ENCODE measurements at regions not wholly inside any gene's neighbourhood (a gene's known extent, or its start where the extent isn't known, plus 50 kb on each side); places are given as distances from the start of the nearest gene placed in this dataset.

GRCh38 chr4:104262678-104263077 lies 232.0 kb downstream of the CXXC4 start:
- Histone ChIP-seq H3K4me3 (no peak overlapping the region), H3K4me1 (no peaks in the 10 kb centered on the region), H3K27me3 (no peaks in the 10 kb centered on the region), H3K9me3 (no peaks in the 10 kb centered on the region), H3K27ac (no peak overlapping the region), H3K36me3 (no peaks in the 10 kb centered on the region)
- 61 to 79% (median 72%) methylated on average over 2 of the region's 2 CpGs for WGBS, 5 donors
- no peak for TF ChIP-seq POLR2AphosphoS5 (IDR thresholded peaks at IDR 0.05)
- no peak for TF ChIP-seq EP300 (IDR thresholded peaks at IDR 0.05)
- no peak for TF ChIP-seq POLR2A (IDR thresholded peaks at IDR 0.05)
- TF ChIP-seq, protein P1, sequence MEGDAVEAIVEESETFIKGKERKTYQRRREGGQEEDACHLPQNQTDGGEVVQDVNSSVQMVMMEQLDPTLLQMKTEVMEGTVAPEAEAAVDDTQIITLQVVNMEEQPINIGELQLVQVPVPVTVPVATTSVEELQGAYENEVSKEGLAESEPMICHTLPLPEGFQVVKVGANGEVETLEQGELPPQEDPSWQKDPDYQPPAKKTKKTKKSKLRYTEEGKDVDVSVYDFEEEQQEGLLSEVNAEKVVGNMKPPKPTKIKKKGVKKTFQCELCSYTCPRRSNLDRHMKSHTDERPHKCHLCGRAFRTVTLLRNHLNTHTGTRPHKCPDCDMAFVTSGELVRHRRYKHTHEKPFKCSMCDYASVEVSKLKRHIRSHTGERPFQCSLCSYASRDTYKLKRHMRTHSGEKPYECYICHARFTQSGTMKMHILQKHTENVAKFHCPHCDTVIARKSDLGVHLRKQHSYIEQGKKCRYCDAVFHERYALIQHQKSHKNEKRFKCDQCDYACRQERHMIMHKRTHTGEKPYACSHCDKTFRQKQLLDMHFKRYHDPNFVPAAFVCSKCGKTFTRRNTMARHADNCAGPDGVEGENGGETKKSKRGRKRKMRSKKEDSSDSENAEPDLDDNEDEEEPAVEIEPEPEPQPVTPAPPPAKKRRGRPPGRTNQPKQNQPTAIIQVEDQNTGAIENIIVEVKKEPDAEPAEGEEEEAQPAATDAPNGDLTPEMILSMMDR (IDR thresholded peaks at IDR 0.05), result no peak
- intact Hi-C loops (cut with DNase I; ENCODE audit: low total_unique reads), result no loop called here
- DNase-seq, result no peak

- no peaks in the 10 kb centered on the region for H3K27me3 ChIP-seq
- H3K36me3 ChIP-seq, result no peaks in the 10 kb centered on the region
- H3K27ac ChIP-seq, result no peak overlapping the region
- intact Hi-C loops (cut with DNase I; ENCODE audit: low total_unique reads), result no loop called here
- 89 to 93% (median 92%) methylated on average over 1 of the region's 1 CpG for WGBS, 5 donors
- no peak for DNase-seq
- no peaks in the 10 kb centered on the region for H3K4me1 ChIP-seq
- TF ChIP-seq POLR2A (IDR thresholded peaks at IDR 0.05) (no peak), POLR2AphosphoS5 (IDR thresholded peaks at IDR 0.05) (no peak), EP300 (IDR thresholded peaks at IDR 0.05) (no peak)
- TF ChIP-seq, protein P1 (IDR thresholded peaks at IDR 0.05), result no peak
- H3K9me3 ChIP-seq, result peaks cover 0 to 21% (median 11%) of the 10 kb centered on the region in 4 donors
- no peak overlapping the region for H3K4me3 ChIP-seq
These were observed 246.0 kb downstream of the CXXC4 start for GRCh38 chr4:104248726-104249125.

- DNase-seq, result peak in 1 of 2 donors; percentile 12
- H3K27me3 ChIP-seq, result no peaks in the 10 kb centered on the region
- 26 to 44% (median 29%) methylated on average over 4 of the region's 4 CpGs for WGBS, 5 donors
These were observed 258.7 kb downstream of the CXXC4 start for GRCh38 chr4:104235967-104236366.

GRCh38 chr4:104217526-104217925 lies 277.2 kb downstream of the CXXC4 start:
- no peak overlapping the region for H3K27ac ChIP-seq
- intact Hi-C loops (cut with DNase I; ENCODE audit: low total_unique reads), result no loop called here
- DNase-seq, result no peak
- H3K36me3 ChIP-seq, result no peaks in the 10 kb centered on the region
- H3K4me1 ChIP-seq, result no peaks in the 10 kb centered on the region
- no peak for TF ChIP-seq EP300 (IDR thresholded peaks at IDR 0.05)
- TF ChIP-seq, protein P1 (IDR thresholded peaks at IDR 0.05), result no peak
- TF ChIP-seq POLR2A (IDR thresholded peaks at IDR 0.05), result no peak
- TF ChIP-seq POLR2AphosphoS5 (IDR thresholded peaks at IDR 0.05), result no peak
- H3K9me3 ChIP-seq, result no peaks in the 10 kb centered on the region
- H3K4me3 ChIP-seq, result no peak overlapping the region
- 38 to 79% (median 60%) methylated on average over 1 of the region's 1 CpG for WGBS, 5 donors
- no peaks in the 10 kb centered on the region for H3K27me3 ChIP-seq

More at GRCh38 chr4:104235967-104236366, 258.7 kb downstream of the CXXC4 start:
- Histone ChIP-seq H3K4me3 (no peak overlapping the region), H3K27ac (no peak overlapping the region), H3K9me3 (no peaks in the 10 kb centered on the region), H3K36me3 (no peaks in the 10 kb centered on the region), H3K4me1 (no peaks in the 10 kb centered on the region)
- intact Hi-C loops (cut with DNase I; ENCODE audit: low total_unique reads), result no loop called here
- TF ChIP-seq EP300 (IDR thresholded peaks at IDR 0.05) (no peak), POLR2A (IDR thresholded peaks at IDR 0.05) (no peak), POLR2AphosphoS5 (IDR thresholded peaks at IDR 0.05) (no peak)
- TF ChIP-seq, protein P1 (IDR thresholded peaks at IDR 0.05), result no peak

Measured in stomach (tissue), 8 donors.